ENCODE measurements at regions not wholly inside any gene's neighbourhood (a gene's known extent, or its start where the extent isn't known, plus 50 kb on each side); places are given as distances from the start of the nearest gene placed in this dataset.
"Not testable (repeated sequence)": the region's sequence is repeated elsewhere in the genome, so short reads cannot be mapped to it uniquely, and the experiment has no call there.

- Histone ChIP-seq H3K36me3 (ENCODE audit: control insufficient read depth, insufficient read depth, low read length) (no peaks in the 10 kb centered on the region), H3K27me3 (ENCODE audit: control insufficient read depth, insufficient read depth, low read length) (no peaks in the 10 kb centered on the region), H3K4me3 (ENCODE audit: low read depth, low read length) (no peak overlapping the region)
- ChIA-PET POLR2A (no interaction called here), CTCF (interaction anchor here (1.2 kb wide), 1 partner anchor 9 kb away, joined by 3 read pairs; no protein-coding TSS in a partner anchor)
- DNase-seq (ENCODE audit: low read depth) = no peak
- TF ChIP-seq CTCF (IDR thresholded peaks at IDR 0.05; ENCODE audit: insufficient read depth, low read depth, low read length) = no peak
Observed at GRCh38 chr5:91293131-91293530, 90.0 kb downstream of the ARRDC3 start.

GRCh38 chr5:91291628-91292569 lies 91.2 kb downstream of the ARRDC3 start:
- no peak for TF ChIP-seq CTCF (IDR thresholded peaks at IDR 0.05; ENCODE audit: insufficient read depth, low read depth, low read length)
- Histone ChIP-seq H3K27me3 (ENCODE audit: control insufficient read depth, insufficient read depth, low read length) (no peaks in the 10 kb centered on the region), H3K36me3 (ENCODE audit: control insufficient read depth, insufficient read depth, low read length) (no peaks in the 10 kb centered on the region), H3K4me3 (ENCODE audit: low read depth, low read length) (no peak overlapping the region)
- POLR2A ChIA-PET = interaction anchor here (0.6 kb wide), 1 partner anchor 91 kb away, joined by 4 read pairs; the partner anchor contains the start of gene ARRDC3
- CTCF ChIA-PET = interaction anchor here (1.0 kb wide), 1 partner anchor 11 kb away, joined by 4 read pairs; no protein-coding TSS in a partner anchor
- DNase-seq (ENCODE audit: low read depth) = no peak

GRCh38 chr5:91288118-91288916 lies 94.8 kb downstream of the ARRDC3 start:
- H3K27me3 ChIP-seq (ENCODE audit: control insufficient read depth, insufficient read depth, low read length) = no peaks in the 10 kb centered on the region
- no peaks in the 10 kb centered on the region for H3K36me3 ChIP-seq (ENCODE audit: control insufficient read depth, insufficient read depth, low read length)
- no peak for TF ChIP-seq CTCF (IDR thresholded peaks at IDR 0.05; ENCODE audit: insufficient read depth, low read depth, low read length)
- no peak overlapping the region for H3K4me3 ChIP-seq (ENCODE audit: low read depth, low read length)
- CTCF ChIA-PET = no interaction called here
- POLR2A ChIA-PET = no interaction called here
- no peak for DNase-seq (ENCODE audit: low read depth)

GRCh38 chr5:91285062-91285461 lies 98.1 kb downstream of the ARRDC3 start:
- CTCF ChIA-PET = interaction anchor here (0.9 kb wide), 2 partner anchors 26 to 31 kb away, joined by 3 read pairs; no protein-coding TSS in a partner anchor
- POLR2A ChIA-PET; DNase-seq (ENCODE audit: low read depth); H3K27me3 ChIP-seq (ENCODE audit: control insufficient read depth, insufficient read depth, low read length); H3K36me3 ChIP-seq (ENCODE audit: control insufficient read depth, insufficient read depth, low read length); H3K4me3 ChIP-seq (ENCODE audit: low read depth, low read length): not testable (repeated sequence)

- H3K27me3 ChIP-seq (ENCODE audit: control insufficient read depth, insufficient read depth, low read length) = no peaks in the 10 kb centered on the region
- H3K36me3 ChIP-seq (ENCODE audit: control insufficient read depth, insufficient read depth, low read length) = no peaks in the 10 kb centered on the region
- DNase-seq (ENCODE audit: low read depth) = peak; percentile 83
- POLR2A ChIA-PET = interaction anchor here (0.7 kb wide), 1 partner anchor 99 kb away, joined by 3 read pairs; the partner anchor contains the start of gene ARRDC3
- no peak overlapping the region for H3K4me3 ChIP-seq (ENCODE audit: low read depth, low read length)
- CTCF ChIA-PET = interaction anchor here (0.7 kb wide), 1 partner anchor 99 kb away, joined by 4 read pairs; the partner anchor contains the start of gene ARRDC3
- TF ChIP-seq CTCF (IDR thresholded peaks at IDR 0.05; ENCODE audit: insufficient read depth, low read depth, low read length) = no peak
Observed at GRCh38 chr5:91283899-91284298, 99.2 kb downstream of the ARRDC3 start.

Measured in BJ (cell line).